ENCODE measurements at regions not wholly inside any gene's neighbourhood (a gene's known extent, or its start where the extent isn't known, plus 50 kb on each side); places are given as distances from the start of the nearest gene placed in this dataset.

GRCh38 chr4:153154007-153154975 is 50.0 kb upstream of the TRIM2 start:
- DNase-seq (ENCODE audit: extremely low spot score, unreplicated experiment): no peak
- Mint-ChIP-seq H3K36me3 (ENCODE audit: unreplicated experiment) (no peaks in the 10 kb centered on the region), H3K4me3 (ENCODE audit: unreplicated experiment) (peak overlapping the region; percentile 81), H3K27me3 (ENCODE audit: unreplicated experiment) (peaks cover 8% of the 10 kb centered on the region), H3K27ac (ENCODE audit: unreplicated experiment) (peak overlapping the region; percentile 66), H3K9me3 (ENCODE audit: unreplicated experiment) (no peaks in the 10 kb centered on the region), H3K4me1 (ENCODE audit: unreplicated experiment) (peaks cover 41% of the 10 kb centered on the region)
- no peak for TF ChIP-seq CTCF (IDR thresholded peaks at IDR 0.05)

All from osteocyte (in vitro differentiated cells).